MM.1S (cell line): ENCODE measurements at regions not wholly inside any gene's neighbourhood (a gene's known extent, or its start where the extent isn't known, plus 50 kb on each side); places are given as distances from the start of the nearest gene placed in this dataset.

Experiments used
- DNase-seq: peaks from one replicate; pipeline ENCODE4 v3.0.0-alpha.2; 2015
- H2AFZ ChIP-seq: fragments of 300-600 bp; sonication (generic); 2 replicates; pipeline ENCODE4 v1.6.0; 2016; ENCODE audit warnings: antibody characterized with exemption, low read length
- H3F3A ChIP-seq: fragments of 300-600 bp; sonication (generic); 2 replicates; pipeline ENCODE4 v1.6.1; 2016; ENCODE audit warnings: mild to moderate bottlenecking, antibody characterized with exemption, low read length, moderate library complexity, mixed read lengths; ENCODE audit not compliant: insufficient read depth
- H3K27ac ChIP-seq: fragments of 300-600 bp; sonication (generic); 2 replicates; pipeline ENCODE4 v1.5.1; 2016; ENCODE audit warnings: mild to moderate bottlenecking, low read length
- H3K27me3 ChIP-seq: fragments of 300-600 bp; sonication (generic); replicated peaks from 2 replicates; pipeline ENCODE4 v1.6.0; 2016; ENCODE audit warnings: low read length; ENCODE audit not compliant: insufficient read depth
- H3K36me3 ChIP-seq: fragments of 300-600 bp; sonication (generic); replicated peaks from 2 replicates; pipeline ENCODE4 v1.6.1; 2016; ENCODE audit warnings: mild to moderate bottlenecking, low read length, mixed read lengths; ENCODE audit not compliant: insufficient read depth
- H3K4me1 ChIP-seq: fragments of 300-600 bp; sonication (generic); 2 replicates; pipeline ENCODE4 v1.6.1; 2016; ENCODE audit warnings: low read length, mixed read lengths
- H3K4me2 ChIP-seq: fragments of 300-600 bp; sonication (generic); 2 replicates; pipeline ENCODE4 v1.6.0; 2016; ENCODE audit warnings: low read depth, low read length
- H3K4me3 ChIP-seq: fragments of 300-600 bp; sonication (generic); 2 replicates; pipeline ENCODE4 v1.5.1; 2016; ENCODE audit warnings: low read length, mixed read lengths
- H3K79me2 ChIP-seq: fragments of 300-600 bp; sonication (generic); 2 replicates; pipeline ENCODE4 v1.6.1; 2016; ENCODE audit warnings: mixed run types, low read length, mixed read lengths
- H3K9ac ChIP-seq: fragments of 300-600 bp; sonication (generic); 2 replicates; pipeline ENCODE4 v1.6.1; 2016; ENCODE audit warnings: low read length, mixed read lengths
- H3K9me2 ChIP-seq: fragments of 300-600 bp; sonication (generic); replicated peaks from 2 replicates; pipeline ENCODE4 v1.6.1; 2016; ENCODE audit warnings: mild to moderate bottlenecking, low read length, mixed read lengths; ENCODE audit not compliant: insufficient read depth
- H3K9me3 ChIP-seq: fragments of 300-600 bp; sonication (generic); replicated peaks from 2 replicates; pipeline ENCODE4 v1.6.1; 2016; ENCODE audit warnings: mild to moderate bottlenecking, low read length, mixed read lengths; ENCODE audit not compliant: insufficient read depth
- H4K20me1 ChIP-seq: fragments of 300-600 bp; sonication (generic); 2 replicates; pipeline ENCODE4 v1.6.1; 2016; ENCODE audit warnings: mild to moderate bottlenecking, low read length, moderate library complexity, mixed read lengths; ENCODE audit not compliant: insufficient read depth
- EZH2 ChIP-seq: fragments of 300-600 bp; sonication (generic); optimal IDR thresholded peaks from 2 replicates; pipeline ENCODE3; 2017; ENCODE audit warnings: low read depth, mild to moderate bottlenecking, antibody characterized with exemption, low read length, mixed read lengths
- EZH2phosphoT487 ChIP-seq: fragments of 300-600 bp; sonication (generic); IDR thresholded peaks from 2 replicates; pipeline ENCODE4 v1.6.1; 2018; ENCODE audit warnings: antibody characterized with exemption, low read length
- TF ChIP-seq, protein P1 (sequence below): fragments of 300-600 bp; sonication (generic); IDR thresholded peaks from 2 replicates; pipeline ENCODE4 v1.5.1; 2016; ENCODE audit warnings: antibody characterized with exemption, low read length, mixed read lengths

DNA sequence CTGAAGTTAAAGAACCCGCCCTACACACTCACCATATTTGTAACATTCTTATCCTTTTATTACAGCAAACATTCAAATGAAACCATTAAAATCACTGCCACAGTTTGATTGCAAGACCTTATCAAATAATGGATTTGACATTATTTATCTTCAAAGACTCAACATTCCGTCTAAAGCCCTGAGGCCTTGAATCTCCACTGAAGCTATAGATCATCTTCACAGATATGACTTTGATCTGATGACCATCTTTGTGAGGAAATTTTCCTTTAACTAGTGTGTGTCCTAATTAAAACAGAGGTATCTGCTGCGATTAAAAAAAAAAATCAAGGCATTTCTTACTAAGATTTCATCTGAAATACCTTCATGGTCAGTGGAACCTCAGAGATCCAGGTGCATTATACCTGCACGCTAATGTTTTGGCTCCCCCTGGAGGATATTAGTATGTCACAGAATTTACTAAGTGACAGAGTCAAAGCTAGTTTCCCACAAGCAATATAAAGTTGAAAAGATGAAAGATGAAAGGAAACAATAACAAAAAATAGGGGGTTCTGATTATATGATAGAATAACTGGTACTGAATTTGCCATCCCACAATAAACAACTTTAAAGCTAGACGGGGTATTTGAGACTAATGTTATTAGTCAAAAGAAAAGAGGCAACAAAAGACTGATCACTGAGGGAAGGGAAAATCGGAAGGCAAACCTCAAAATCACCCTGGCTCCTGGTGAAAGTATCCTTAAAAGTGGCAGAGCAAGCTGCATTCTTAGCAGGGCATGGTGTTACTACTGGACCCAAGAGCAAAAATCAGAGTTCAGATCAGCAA lies 923.4 kb downstream of the NCAM2 start:
- TF ChIP-seq EZH2phosphoT487 (no peak), EZH2 (no peak)
- TF ChIP-seq, protein P1, sequence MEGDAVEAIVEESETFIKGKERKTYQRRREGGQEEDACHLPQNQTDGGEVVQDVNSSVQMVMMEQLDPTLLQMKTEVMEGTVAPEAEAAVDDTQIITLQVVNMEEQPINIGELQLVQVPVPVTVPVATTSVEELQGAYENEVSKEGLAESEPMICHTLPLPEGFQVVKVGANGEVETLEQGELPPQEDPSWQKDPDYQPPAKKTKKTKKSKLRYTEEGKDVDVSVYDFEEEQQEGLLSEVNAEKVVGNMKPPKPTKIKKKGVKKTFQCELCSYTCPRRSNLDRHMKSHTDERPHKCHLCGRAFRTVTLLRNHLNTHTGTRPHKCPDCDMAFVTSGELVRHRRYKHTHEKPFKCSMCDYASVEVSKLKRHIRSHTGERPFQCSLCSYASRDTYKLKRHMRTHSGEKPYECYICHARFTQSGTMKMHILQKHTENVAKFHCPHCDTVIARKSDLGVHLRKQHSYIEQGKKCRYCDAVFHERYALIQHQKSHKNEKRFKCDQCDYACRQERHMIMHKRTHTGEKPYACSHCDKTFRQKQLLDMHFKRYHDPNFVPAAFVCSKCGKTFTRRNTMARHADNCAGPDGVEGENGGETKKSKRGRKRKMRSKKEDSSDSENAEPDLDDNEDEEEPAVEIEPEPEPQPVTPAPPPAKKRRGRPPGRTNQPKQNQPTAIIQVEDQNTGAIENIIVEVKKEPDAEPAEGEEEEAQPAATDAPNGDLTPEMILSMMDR: peak; percentile 80
- H2AFZ ChIP-seq: no peak overlapping the region
- H3F3A ChIP-seq: no peaks in the 10 kb centered on the region
- no peak overlapping the region for H3K4me3 ChIP-seq
- no peak overlapping the region for H3K9ac ChIP-seq
- no peaks in the 10 kb centered on the region for H3K36me3 ChIP-seq
- H4K20me1 ChIP-seq: no peaks in the 10 kb centered on the region
- no peaks in the 10 kb centered on the region for H3K4me1 ChIP-seq
- no peaks in the 10 kb centered on the region for H3K9me3 ChIP-seq
- H3K79me2 ChIP-seq: no peaks in the 10 kb centered on the region
- H3K27ac ChIP-seq: no peak overlapping the region
- DNase-seq: peak; percentile 68
- H3K9me2 ChIP-seq: no peaks in the 10 kb centered on the region
- H3K27me3 ChIP-seq: no peaks in the 10 kb centered on the region
- H3K4me2 ChIP-seq: no peak overlapping the region

DNA sequence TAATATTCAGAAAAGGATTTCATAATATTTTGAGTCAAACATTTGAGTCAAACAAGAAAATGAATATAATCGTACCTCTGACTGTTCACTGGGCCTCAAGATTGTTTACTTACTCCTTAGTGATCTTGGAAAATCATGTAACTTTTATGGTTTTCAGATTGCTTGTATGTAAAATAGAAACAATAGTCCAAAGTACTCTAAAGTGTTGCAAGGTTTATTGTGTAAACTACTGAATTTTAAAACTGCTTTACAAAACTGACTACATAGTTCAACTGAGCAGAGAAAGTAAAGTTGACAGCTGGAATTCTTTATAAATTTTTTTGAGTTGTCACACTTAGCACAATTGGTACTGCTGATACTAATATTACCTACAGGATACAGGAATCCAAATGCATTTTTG lies 931.0 kb downstream of the NCAM2 start:
- Histone ChIP-seq H3K27ac (no peak overlapping the region), H3K4me1 (no peaks in the 10 kb centered on the region), H3K4me2 (no peak overlapping the region), H3K9me2 (no peaks in the 10 kb centered on the region), H3K27me3 (no peaks in the 10 kb centered on the region), H3K36me3 (no peaks in the 10 kb centered on the region), H3K9ac (no peak overlapping the region), H3K79me2 (no peaks in the 10 kb centered on the region), H3F3A (no peaks in the 10 kb centered on the region), H3K4me3 (no peak overlapping the region), H2AFZ (no peak overlapping the region), H4K20me1 (no peaks in the 10 kb centered on the region), H3K9me3 (no peaks in the 10 kb centered on the region)
- TF ChIP-seq EZH2: no peak
- no peak for TF ChIP-seq EZH2phosphoT487
- TF ChIP-seq, protein P1: no peak
- DNase-seq: no peak

DNA sequence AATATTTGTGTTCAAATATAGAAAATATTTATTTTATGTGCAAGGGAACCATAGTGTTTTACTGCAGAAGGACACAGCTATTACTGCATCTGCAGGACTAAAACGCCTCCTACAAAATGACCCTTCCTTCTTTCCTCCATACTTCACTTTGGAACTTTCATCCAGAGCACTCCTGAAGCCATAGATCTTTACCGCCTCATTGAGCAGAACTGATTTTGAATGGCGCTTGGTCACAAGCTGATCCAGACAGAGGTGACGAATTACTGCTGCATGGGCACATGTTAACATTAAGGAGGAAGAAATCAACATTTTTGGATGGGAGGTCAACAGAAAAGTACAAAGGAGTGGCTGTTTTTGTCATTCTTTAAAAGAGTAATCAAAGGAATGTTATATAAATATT lies 931.6 kb downstream of the NCAM2 start:
- H3K9me2 ChIP-seq: no peaks in the 10 kb centered on the region
- H3K27me3 ChIP-seq: no peaks in the 10 kb centered on the region
- H3K9me3 ChIP-seq: no peaks in the 10 kb centered on the region
- no peaks in the 10 kb centered on the region for H3K36me3 ChIP-seq
- H2AFZ ChIP-seq: no peak overlapping the region
- TF ChIP-seq EZH2: no peak
- H3K79me2 ChIP-seq: no peaks in the 10 kb centered on the region
- H3K4me2 ChIP-seq: no peak overlapping the region
- no peaks in the 10 kb centered on the region for H3K4me1 ChIP-seq
- no peak overlapping the region for H3K4me3 ChIP-seq
- no peak for DNase-seq
- no peaks in the 10 kb centered on the region for H3F3A ChIP-seq
- no peak overlapping the region for H3K27ac ChIP-seq
- H3K9ac ChIP-seq: no peak overlapping the region
- no peaks in the 10 kb centered on the region for H4K20me1 ChIP-seq

DNA sequence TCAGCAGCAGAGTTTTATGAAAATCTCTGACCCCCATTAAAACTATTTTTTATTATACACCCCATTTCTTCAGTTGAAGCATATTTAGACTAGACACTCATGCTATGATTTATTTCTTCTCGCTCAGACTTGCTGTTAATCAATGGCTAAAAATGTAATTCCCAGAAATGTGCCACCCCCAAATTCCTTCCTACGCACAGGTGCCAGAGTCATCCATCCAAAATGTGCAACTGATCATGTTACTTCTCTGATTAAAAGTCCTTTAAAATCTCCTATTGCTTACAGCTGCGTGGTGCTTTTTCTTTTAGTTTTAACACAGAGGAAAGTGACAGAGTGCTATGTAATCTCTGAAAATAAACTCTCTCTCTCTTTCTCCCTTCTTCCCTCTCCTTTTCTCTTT lies 954.4 kb downstream of the NCAM2 start:
- Histone ChIP-seq H3K9ac (no peak overlapping the region), H3K4me2 (no peak overlapping the region), H4K20me1 (no peaks in the 10 kb centered on the region), H3K27ac (no peak overlapping the region), H3K79me2 (no peaks in the 10 kb centered on the region), H2AFZ (no peak overlapping the region), H3K9me2 (no peaks in the 10 kb centered on the region), H3K4me3 (no peak overlapping the region), H3K4me1 (no peaks in the 10 kb centered on the region), H3F3A (no peaks in the 10 kb centered on the region), H3K9me3 (no peaks in the 10 kb centered on the region), H3K27me3 (no peaks in the 10 kb centered on the region), H3K36me3 (no peaks in the 10 kb centered on the region)
- DNase-seq: no peak
- TF ChIP-seq, protein P1: no peak
- TF ChIP-seq EZH2 (no peak), EZH2phosphoT487 (no peak)
